Calu3 (cell line): ENCODE measurements at regions not wholly inside any gene's neighbourhood (a gene's known extent, or its start where the extent isn't known, plus 50 kb on each side); places are given as distances from the start of the nearest gene placed in this dataset.

Experiments
- BruUV-seq: library from RNA; stranded (reverse); fragments of 400-500 nt; replicated peaks from 2 replicates; lab custom pipeline; 2021; lab: Mats Ljungman, UMichigan
- CTCF ChIA-PET: fragments of 300-600 bp; sonication (Branson Sonifier 250); formaldehyde crosslinking; loops from one replicate; lab custom pipeline; 2022; ENCODE audit warnings: antibody characterized with exemption; lab: Charles Lee
- DNase-seq: peaks from one replicate; pipeline ENCODE4 v3.0.0; 2022
- H3K27ac Mint-ChIP-seq: one replicate; pipeline ENCODE4 v1.8.0; 2022; ENCODE audit warnings: mixed read lengths; ENCODE audit not compliant: unreplicated experiment
- H3K27me3 Mint-ChIP-seq: one replicate; pipeline ENCODE4 v1.8.0; 2022; ENCODE audit warnings: mixed read lengths; ENCODE audit not compliant: unreplicated experiment
- H3K36me3 Mint-ChIP-seq: one replicate; pipeline ENCODE4 v1.8.0; 2022; ENCODE audit warnings: mild to moderate bottlenecking, moderate library complexity, mixed read lengths; ENCODE audit not compliant: insufficient read depth, unreplicated experiment
- H3K4me1 Mint-ChIP-seq: one replicate; pipeline ENCODE4 v1.8.0; 2022; ENCODE audit warnings: mild to moderate bottlenecking, low read depth, mixed read lengths; ENCODE audit not compliant: unreplicated experiment
- H3K4me3 Mint-ChIP-seq: one replicate; pipeline ENCODE4 v1.8.0; 2022; ENCODE audit warnings: mild to moderate bottlenecking, low read depth, moderate library complexity, mixed read lengths; ENCODE audit not compliant: unreplicated experiment
- H3K9me3 Mint-ChIP-seq: one replicate; pipeline ENCODE4 v1.8.0; 2022; ENCODE audit warnings: low read depth, mixed read lengths; ENCODE audit not compliant: unreplicated experiment
- intact Hi-C: fragments of 100-400 bp; cut with micrococcal nuclease; formaldehyde crosslinking; loops from one replicate; pipeline ENCODE4 v1.10.0; 2022; ENCODE audit not compliant: unreplicated experiment
- TF ChIP-seq, protein P1 (sequence below): fragments of 200-600 bp; IDR thresholded peaks from one replicate; pipeline ENCODE4 v1.8.0; 2022; ENCODE audit warnings: antibody characterized with exemption; ENCODE audit not compliant: unreplicated experiment

- no peaks in the 10 kb centered on the region for H3K36me3 Mint-ChIP-seq
- H3K27me3 Mint-ChIP-seq, result peaks cover 76% of the 10 kb centered on the region
- BruUV-seq, result no TSS peak
- no peaks in the 10 kb centered on the region for H3K4me1 Mint-ChIP-seq
- DNase-seq, result no peak
- H3K9me3 Mint-ChIP-seq, result no peaks in the 10 kb centered on the region
- TF ChIP-seq, protein P1, sequence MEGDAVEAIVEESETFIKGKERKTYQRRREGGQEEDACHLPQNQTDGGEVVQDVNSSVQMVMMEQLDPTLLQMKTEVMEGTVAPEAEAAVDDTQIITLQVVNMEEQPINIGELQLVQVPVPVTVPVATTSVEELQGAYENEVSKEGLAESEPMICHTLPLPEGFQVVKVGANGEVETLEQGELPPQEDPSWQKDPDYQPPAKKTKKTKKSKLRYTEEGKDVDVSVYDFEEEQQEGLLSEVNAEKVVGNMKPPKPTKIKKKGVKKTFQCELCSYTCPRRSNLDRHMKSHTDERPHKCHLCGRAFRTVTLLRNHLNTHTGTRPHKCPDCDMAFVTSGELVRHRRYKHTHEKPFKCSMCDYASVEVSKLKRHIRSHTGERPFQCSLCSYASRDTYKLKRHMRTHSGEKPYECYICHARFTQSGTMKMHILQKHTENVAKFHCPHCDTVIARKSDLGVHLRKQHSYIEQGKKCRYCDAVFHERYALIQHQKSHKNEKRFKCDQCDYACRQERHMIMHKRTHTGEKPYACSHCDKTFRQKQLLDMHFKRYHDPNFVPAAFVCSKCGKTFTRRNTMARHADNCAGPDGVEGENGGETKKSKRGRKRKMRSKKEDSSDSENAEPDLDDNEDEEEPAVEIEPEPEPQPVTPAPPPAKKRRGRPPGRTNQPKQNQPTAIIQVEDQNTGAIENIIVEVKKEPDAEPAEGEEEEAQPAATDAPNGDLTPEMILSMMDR, result no peak
- intact Hi-C loops, result no loop called here
- no peak overlapping the region for H3K4me3 Mint-ChIP-seq
- CTCF ChIA-PET, result no interaction called here
- H3K27ac Mint-ChIP-seq, result no peak overlapping the region
Measured at GRCh38 chr12:4191642-4192041, 81.9 kb upstream of the CCND2 start.

DNA sequence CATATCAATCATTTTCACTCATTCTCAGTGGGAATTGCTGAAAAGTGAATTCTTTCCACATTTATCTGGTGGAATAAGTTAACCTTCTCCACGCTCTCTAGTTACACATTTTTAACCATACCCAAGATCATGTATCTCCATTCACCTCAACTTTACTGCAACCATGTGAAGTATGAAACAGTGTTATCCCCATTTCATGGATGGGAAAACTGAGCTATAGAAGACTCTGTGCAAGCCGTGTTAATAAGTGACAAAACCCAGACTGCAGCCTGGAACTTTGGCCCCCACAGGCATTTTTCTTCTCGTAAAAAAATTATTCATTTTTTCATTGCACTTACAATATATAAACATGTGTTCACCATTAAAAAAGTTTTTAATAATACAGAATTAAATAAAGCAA is 82.4 kb upstream of the CCND2 start:
- TF ChIP-seq, protein P1, result no peak
- Mint-ChIP-seq H3K4me1 (no peaks in the 10 kb centered on the region), H3K36me3 (no peaks in the 10 kb centered on the region), H3K27ac (no peak overlapping the region), H3K4me3 (no peak overlapping the region), H3K27me3 (peaks cover 71% of the 10 kb centered on the region), H3K9me3 (no peaks in the 10 kb centered on the region)
- intact Hi-C loops, result no loop called here
- CTCF ChIA-PET, result no interaction called here
- no peak for DNase-seq
- no TSS peak for BruUV-seq

DNA sequence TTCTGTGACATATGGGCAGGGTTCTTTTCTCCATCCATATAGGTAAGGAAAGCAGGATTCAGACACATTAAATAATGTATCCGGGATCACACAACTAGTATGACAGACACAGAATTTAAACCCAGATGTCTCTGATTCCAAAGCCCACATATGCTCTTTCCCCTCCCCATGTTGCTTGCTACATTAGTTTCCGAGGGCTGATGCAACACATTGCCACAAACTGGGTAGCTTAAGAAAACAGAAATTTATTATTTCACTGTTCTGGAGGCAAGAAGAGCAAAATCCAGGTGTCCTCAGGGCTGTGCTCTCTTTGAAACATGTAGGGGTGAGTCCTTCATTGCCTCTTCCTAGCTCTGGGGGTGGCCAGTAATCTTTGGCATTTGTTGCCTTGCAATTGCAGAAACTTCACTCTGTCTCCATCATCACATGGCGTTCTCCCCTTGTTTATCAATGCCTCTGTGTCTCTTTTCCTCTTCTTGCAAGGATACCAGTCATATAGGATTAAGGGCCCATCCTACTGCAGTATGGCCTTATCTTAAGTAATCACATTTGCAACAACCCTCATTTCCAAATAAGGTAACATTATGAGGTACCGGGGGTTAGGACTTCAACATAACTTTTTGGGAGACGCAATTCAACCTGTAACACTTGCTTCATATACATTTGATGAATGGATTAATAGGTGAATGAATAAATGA is 83.0 kb upstream of the CCND2 start:
- no peaks in the 10 kb centered on the region for H3K36me3 Mint-ChIP-seq
- intact Hi-C loops, result no loop called here
- no TSS peak for BruUV-seq
- CTCF ChIA-PET, result no interaction called here
- no peaks in the 10 kb centered on the region for H3K4me1 Mint-ChIP-seq
- H3K27ac Mint-ChIP-seq, result no peak overlapping the region
- H3K27me3 Mint-ChIP-seq, result peaks cover 65% of the 10 kb centered on the region
- TF ChIP-seq, protein P1, result no peak
- no peak overlapping the region for H3K4me3 Mint-ChIP-seq
- no peak for DNase-seq
- H3K9me3 Mint-ChIP-seq, result no peaks in the 10 kb centered on the region

GRCh38 chr12:4189721-4190120 is 83.8 kb upstream of the CCND2 start:
- H3K27me3 Mint-ChIP-seq, result peaks cover 62% of the 10 kb centered on the region
- H3K4me3 Mint-ChIP-seq, result no peak overlapping the region
- no peaks in the 10 kb centered on the region for H3K4me1 Mint-ChIP-seq
- no peaks in the 10 kb centered on the region for H3K36me3 Mint-ChIP-seq
- no peak for DNase-seq
- BruUV-seq, result no TSS peak
- intact Hi-C loops, result no loop called here
- CTCF ChIA-PET, result no interaction called here
- no peaks in the 10 kb centered on the region for H3K9me3 Mint-ChIP-seq
- H3K27ac Mint-ChIP-seq, result no peak overlapping the region
- TF ChIP-seq, protein P1, result no peak
